K562 (cell line): ENCODE measurements at regions not wholly inside any gene's neighbourhood (a gene's known extent, or its start where the extent isn't known, plus 50 kb on each side); places are given as distances from the start of the nearest gene placed in this dataset.

ENCODE experiments used
- ATAC-seq: fragments of 200-7000 bp; cut with Tn5 transposase; 3 replicates; pipeline ENCODE4 v1.9.1; 2020; ENCODE audit warnings: moderate library complexity
- BruUV-seq: library from RNA; stranded (reverse); fragments of 400-500 nt; replicated peaks from 2 replicates; lab custom pipeline; 2021; lab: Mats Ljungman, UMichigan
- CTCF ChIA-PET: fragments of 300-600 bp; formaldehyde crosslinking; extraction: SDS; loops from one replicate; lab custom pipeline; 2021; ENCODE audit warnings: low intra/inter-chr PET ratio; lab: Yijun Ruan, JAX
- POLR2A ChIA-PET: fragments of 300-600, 350-650 bp; sonication (Branson Sonifier 250); formaldehyde crosslinking; extraction: SDS; loops from one replicate; lab custom pipeline; 2021; ENCODE audit warnings: antibody characterized with exemption, inconsistent platforms; lab: Yijun Ruan, JAX
- DNase-seq, 4 experiments: peaks; one replicate each; pipeline versions ENCODE4 v3.0.0 to v3.0.0-alpha.2; 2011 to 2018; ENCODE audit warnings: low spot score in 3 of 4, mixed read lengths in 3 of 4; ENCODE audit errors: extremely low read depth in 1 of 4
- FAIRE-seq: peaks from 2 replicates; lab custom pipeline; 2011; peaks lifted over from hg19 to GRCh38; lab: Jason Lieb, UNC
- H2AFZ ChIP-seq: 2 replicates; pipeline ENCODE4 v1.6.0; 2011; ENCODE audit warnings: low read depth, low read length, control low read depth, inconsistent platforms
- H3K27ac ChIP-seq: fragments of 200-600 bp; 3 replicates; pipeline ENCODE4 v1.8.0; 2011; ENCODE audit warnings: low read depth, mild to moderate bottlenecking, control low read depth, inconsistent platforms, low read length, moderate library complexity, mixed read lengths; ENCODE audit errors: extremely low read depth
- H3K27me3 ChIP-seq, 2 experiments: fragments of 300-600 bp in 1 of 2; 2 replicates in 1 of 2; 3 replicates in 1 of 2; pipeline versions ENCODE4 v1.6.0 to v1.8.0; 2011; ENCODE audit warnings: inconsistent platforms in 2 of 2, low read length in 2 of 2, mild to moderate bottlenecking in 1 of 2, mixed read lengths in 1 of 2, moderate library complexity in 1 of 2; ENCODE audit not compliant: control insufficient read depth in 2 of 2, insufficient read depth in 2 of 2
- H3K36me3 ChIP-seq: fragments of 300-600 bp; 3 replicates; pipeline ENCODE4 v1.8.0; 2011; ENCODE audit warnings: mild to moderate bottlenecking, low read length, inconsistent platforms; ENCODE audit not compliant: control insufficient read depth, insufficient read depth
- H3K4me1 ChIP-seq, 2 experiments: fragments of 200-600 bp in 1 of 2; replicated peaks in 1 of 2; 2 replicates in 1 of 2; 3 replicates in 1 of 2; pipeline versions ENCODE4 v1.5.1 to v1.8.0; 2011; ENCODE audit warnings: inconsistent platforms in 2 of 2, low read length in 2 of 2, mild to moderate bottlenecking in 1 of 2, mixed read lengths in 1 of 2, moderate library complexity in 1 of 2; ENCODE audit not compliant: control insufficient read depth in 2 of 2, insufficient read depth in 2 of 2
- H3K4me2 ChIP-seq: 2 replicates; pipeline ENCODE4 v1.6.1; 2011; ENCODE audit warnings: low read length, control low read depth, inconsistent platforms, mixed read lengths; ENCODE audit not compliant: insufficient read depth
- H3K4me3 ChIP-seq: fragments of 200-600 bp; sonication (generic), shearing (Covaris generic); 2 replicates; pipeline ENCODE4 v1.5.1; 2016; ENCODE audit warnings: control low read depth, inconsistent platforms
- H3K79me2 ChIP-seq: fragments of 200-600 bp; 3 replicates; pipeline ENCODE4 v1.8.0; 2011; ENCODE audit warnings: low read length, inconsistent platforms; ENCODE audit not compliant: control insufficient read depth, insufficient read depth
- H3K9ac ChIP-seq, 2 experiments: 2 replicates each; pipeline versions ENCODE4 v1.6.0 to v1.6.1; 2011; ENCODE audit warnings: low read depth in 2 of 2, low read length in 2 of 2, control low read depth in 1 of 2, inconsistent platforms in 1 of 2, mild to moderate bottlenecking in 1 of 2, mixed read lengths in 1 of 2; ENCODE audit not compliant: insufficient read depth in 1 of 2
- H3K9me1 ChIP-seq: one replicate; pipeline ENCODE4 v1.6.0; 2011; ENCODE audit warnings: inconsistent platforms, mild to moderate bottlenecking, low read length, moderate library complexity; ENCODE audit not compliant: control insufficient read depth, insufficient read depth
- H3K9me3 ChIP-seq: replicated peaks from 2 replicates; pipeline ENCODE4 v1.5.1; 2011; ENCODE audit warnings: low read depth, low read length, inconsistent platforms; ENCODE audit not compliant: control insufficient read depth, insufficient read depth
- H4K20me1 ChIP-seq: replicated peaks from 2 replicates; pipeline ENCODE4 v1.6.1; 2011; ENCODE audit warnings: low read length, inconsistent platforms, mixed read lengths; ENCODE audit not compliant: control insufficient read depth, insufficient read depth
- KDM2B ChIP-seq: fragments of 250-450 bp; sonication (Bioruptor Pico); IDR thresholded peaks from 2 replicates; pipeline ENCODE4 v1.8.0; 2021; ENCODE audit warnings: mild to moderate bottlenecking, moderate library complexity
- NCOA2 ChIP-seq, 2 experiments: fragments of 450-650 bp; IDR thresholded peaks; 2 replicates each; pipeline ENCODE4 v1.6.1; 2018; ENCODE audit warnings: mild to moderate bottlenecking in 2 of 2, moderate library complexity in 1 of 2; ENCODE audit not compliant: partially characterized antibody in 2 of 2
- NFIC ChIP-seq: fragments of 450-650 bp; IDR thresholded peaks from 2 replicates; pipeline ENCODE4 v1.6.1; 2017; ENCODE audit warnings: mild to moderate bottlenecking, inconsistent platforms
- ZNF507 ChIP-seq: conservative IDR thresholded peaks from 2 replicates; pipeline ENCODE4 v1.6.1; 2017; ENCODE audit warnings: missing genetic modification characterization, missing compliant biosample characterization
- WGBS: fragments of 100-300 bp; shearing (Covaris generic); methylation state at CpG from one replicate; pipeline ENCODE4 v1.1.6; 2016; ENCODE audit warnings: low coverage, mixed read lengths; ENCODE audit not compliant: insufficient coverage; ENCODE audit errors: missing lambda C conversion rate; 5-methylcytosine and 5-hydroxymethylcytosine counted together
- in situ Hi-C: fragments of 300-500 bp; cut with MboI; formaldehyde crosslinking; loops from 4 replicates; pipeline ENCODE4 v1.15.0; 2018; ENCODE audit warnings: inconsistent platforms, mixed read lengths
- intact Hi-C: fragments of 100-400 bp; cut with micrococcal nuclease; formaldehyde crosslinking; loops from 2 replicates; pipeline ENCODE4 v1.14.2; 2022

- no peak for ATAC-seq
- no peak overlapping the region for H3K27ac ChIP-seq
- intact Hi-C loops = loop anchor here (10.0 kb wide), 2 partner anchors 81 to 461 kb away; no protein-coding TSS in a partner anchor
- FAIRE-seq = no peak
- TF ChIP-seq ZNF507 (tag) (no peak), NFIC (0 out of 2 replicates have a peak, but pooled peaks have one; percentile 6)
- TF ChIP-seq, all 486 proteins: peak for 1
- H3K4me1 ChIP-seq = 0 out of 5 replicates have a peak, but pooled peaks cover 0 to 2% of the 10 kb centered on the region in 2 experiments
- H3K36me3 ChIP-seq = no peaks in the 10 kb centered on the region
- ChIA-PET CTCF (interaction anchor here (0.6 kb wide), 1 partner anchor 1440 kb away, joined by 3 read pairs; no protein-coding TSS in a partner anchor), POLR2A (interaction anchor here (0.7 kb wide), 1 partner anchor 12 kb away, joined by 3 read pairs; no protein-coding TSS in a partner anchor)
- no peaks in the 10 kb centered on the region for H3K79me2 ChIP-seq
- no peak overlapping the region for H3K9ac ChIP-seq
- H3K27me3 ChIP-seq = peaks cover 0 to 9% of the 10 kb centered on the region in 2 experiments; a peak in 1 of 5 replicates
- 0 out of 2 replicates have a peak, but pooled peaks cover 5% of the 10 kb centered on the region for H4K20me1 ChIP-seq
- in situ Hi-C loops = no loop called here
- no peaks in the 10 kb centered on the region for H3K9me3 ChIP-seq
- no peak overlapping the region for H3K4me3 ChIP-seq
- WGBS = 0% methylated on average over 7 of the region's 7 CpGs
- no peak overlapping the region for H2AFZ ChIP-seq
- no peak overlapping the region for H3K4me2 ChIP-seq
- H3K9me1 ChIP-seq = no peaks in the 10 kb centered on the region
- DNase-seq = no peak
- BruUV-seq = no TSS peak
Observed at GRCh38 chr1:5513846-5514526, 478.2 kb downstream of the NPHP4 start.

DNA sequence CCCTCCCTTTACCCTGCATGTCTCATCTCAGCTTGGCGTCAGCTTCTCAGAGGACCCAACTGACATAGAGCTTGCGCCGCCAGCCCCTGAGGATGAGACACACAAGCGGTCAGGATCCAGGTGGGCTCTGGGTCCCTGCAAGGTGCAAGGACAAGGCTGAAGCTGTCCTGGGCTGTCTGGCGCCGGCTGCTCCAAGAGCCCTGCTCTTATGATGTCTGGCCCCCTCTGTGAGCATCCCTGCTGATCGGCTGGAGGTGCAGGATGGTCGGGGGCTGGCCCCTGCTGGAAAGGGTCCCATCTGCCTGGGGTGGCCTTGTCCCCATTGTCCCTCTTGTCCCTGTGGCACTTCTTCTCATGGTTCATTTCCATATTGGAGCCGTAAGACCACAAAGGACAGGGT, 479.0 kb downstream of the NPHP4 start:
- Histone ChIP-seq H3K9me1 (no peaks in the 10 kb centered on the region), H3K79me2 (no peaks in the 10 kb centered on the region), H2AFZ (no peak overlapping the region), H3K27ac (no peak overlapping the region), H3K4me2 (no peak overlapping the region), H3K4me1 (0 out of 5 replicates have a peak, but pooled peaks cover 0 to 2% of the 10 kb centered on the region in 2 experiments), H4K20me1 (0 out of 2 replicates have a peak, but pooled peaks cover 5% of the 10 kb centered on the region), H3K9me3 (no peaks in the 10 kb centered on the region), H3K27me3 (peaks cover 0 to 9% of the 10 kb centered on the region in 2 experiments; a peak in 1 of 5 replicates), H3K36me3 (no peaks in the 10 kb centered on the region), H3K4me3 (no peak overlapping the region), H3K9ac (no peak overlapping the region)
- intact Hi-C loops = loop anchor here (10.0 kb wide), 2 partner anchors 82 to 462 kb away; no protein-coding TSS in a partner anchor
- no peak for ATAC-seq
- WGBS = 2% methylated on average over 9 of the region's 9 CpGs
- POLR2A ChIA-PET = no interaction called here
- CTCF ChIA-PET = no interaction called here
- no peak for FAIRE-seq
- BruUV-seq = no TSS peak
- DNase-seq = no peak
- in situ Hi-C loops = no loop called here
- TF ChIP-seq KDM2B (CRISPR knock-in tag) (no peak), NCOA2 (IDR thresholded peaks at IDR 0.05; ENCODE audit: partially characterized antibody in 2 of 2) (no peak)
